HepG2 (cell line): ENCODE measurements at regions not wholly inside any gene's neighbourhood (a gene's known extent, or its start where the extent isn't known, plus 50 kb on each side); places are given as distances from the start of the nearest gene placed in this dataset.

Source experiments
- ATAC-seq: fragments of 200-7000 bp; cut with Tn5 transposase; 3 replicates; pipeline ENCODE4 v1.9.1; 2020; ENCODE audit warnings: mild to moderate bottlenecking, moderate library complexity
- BruUV-seq: library from RNA; stranded (reverse); fragments of 400-500 nt; replicated peaks from 2 replicates; lab custom pipeline; 2021; lab: Mats Ljungman, UMichigan
- CTCF ChIA-PET: fragments of 300-600 bp; formaldehyde crosslinking; extraction: SDS; loops from one replicate; lab custom pipeline; 2021; ENCODE audit warnings: low total read pairs, inconsistent platforms, low intra/inter-chr PET ratio; lab: Yijun Ruan, JAX
- POLR2A ChIA-PET: fragments of 350-600 bp; sonication (Branson Sonifier 250); formaldehyde crosslinking; loops from one replicate; lab custom pipeline; 2020; ENCODE audit warnings: antibody characterized with exemption, inconsistent platforms; lab: Yijun Ruan, JAX
- DNase-seq: peaks from one replicate; pipeline ENCODE4 v3.0.0-alpha.2; 2015; ENCODE audit warnings: low spot score
- FAIRE-seq: peaks from 3 replicates; lab custom pipeline; 2011; peaks lifted over from hg19 to GRCh38; lab: Jason Lieb, UNC
- H2AFZ ChIP-seq: one replicate; pipeline ENCODE4 v1.6.1; 2011; ENCODE audit warnings: low read length, inconsistent platforms
- H3K27ac ChIP-seq: fragments of 300-600 bp; 3 replicates; pipeline ENCODE4 v1.8.0; 2011; ENCODE audit warnings: mixed run types, mild to moderate bottlenecking, mixed read lengths, low read length, inconsistent platforms; ENCODE audit not compliant: insufficient read depth; ENCODE audit errors: extremely low read length
- H3K27me3 ChIP-seq, 2 experiments: fragments of 200-600 bp in 1 of 2; 2 replicates in 1 of 2; 3 replicates in 1 of 2; pipeline versions ENCODE4 v1.6.0 to v1.8.0; 2011; ENCODE audit warnings: low read length in 2 of 2, mild to moderate bottlenecking in 2 of 2, moderate library complexity in 2 of 2, inconsistent platforms in 1 of 2; ENCODE audit not compliant: insufficient read depth in 2 of 2, control insufficient read depth in 1 of 2
- H3K36me3 ChIP-seq, 2 experiments: fragments of 200-600 bp in 1 of 2; replicated peaks in 1 of 2; 2 replicates in 1 of 2; 3 replicates in 1 of 2; pipeline versions ENCODE4 v1.5.1 to v1.8.0; 2011; ENCODE audit warnings: low read length in 2 of 2, inconsistent platforms in 1 of 2; ENCODE audit not compliant: insufficient read depth in 2 of 2, control insufficient read depth in 1 of 2
- H3K4me1 ChIP-seq: 2 replicates; pipeline ENCODE4 v1.5.1; 2012; ENCODE audit warnings: low read length, inconsistent platforms; ENCODE audit not compliant: insufficient read depth
- H3K4me2 ChIP-seq: 2 replicates; pipeline ENCODE4 v1.6.0; 2011; ENCODE audit warnings: low read depth, low read length, inconsistent platforms
- H3K4me3 ChIP-seq, 3 experiments: fragments of 200-600 bp in 1 of 3; sonication (generic), shearing (Covaris generic) in 1 of 3; replicated peaks in 1 of 3; 2 replicates each; pipeline ENCODE4 v1.5.1; 2011 to 2016; ENCODE audit warnings: low read length in 3 of 3, inconsistent platforms in 2 of 3, low read depth in 2 of 3, mild to moderate bottlenecking in 2 of 3, control low read depth in 1 of 3, mixed read lengths in 1 of 3; ENCODE audit not compliant: insufficient read depth in 1 of 3
- H3K79me2 ChIP-seq: one replicate; pipeline ENCODE4 v1.6.1; 2011; ENCODE audit warnings: low read length, inconsistent platforms; ENCODE audit not compliant: insufficient read depth
- H3K9ac ChIP-seq: 2 replicates; pipeline ENCODE4 v1.6.0; 2011; ENCODE audit warnings: mild to moderate bottlenecking, low read depth, low read length, inconsistent platforms; ENCODE audit not compliant: insufficient read depth
- H3K9me3 ChIP-seq: 2 replicates; pipeline ENCODE4 v1.5.1; 2012; ENCODE audit warnings: mild to moderate bottlenecking, low read length
- H4K20me1 ChIP-seq: 2 replicates; pipeline ENCODE4 v1.6.0; 2011; ENCODE audit warnings: inconsistent platforms, mild to moderate bottlenecking, low read length, moderate library complexity; ENCODE audit not compliant: insufficient read depth
- BORCS8-MEF2B ChIP-seq: sonication (generic); formaldehyde crosslinking; IDR thresholded peaks from 2 replicates; pipeline ENCODE4 v1.8.0; 2022; ENCODE audit warnings: mild to moderate bottlenecking, missing genetic modification reagents
- CBX1 ChIP-seq: IDR thresholded peaks from one replicate; pipeline ENCODE4 v1.6.1; 2016; ENCODE audit warnings: antibody characterized with exemption, low read depth
- DDIT3 ChIP-seq: sonication (generic); formaldehyde crosslinking; IDR thresholded peaks from 2 replicates; pipeline ENCODE4 v1.4.0; 2020; ENCODE audit warnings: mild to moderate bottlenecking, missing genetic modification reagents
- ELF1 ChIP-seq: sonication (generic); formaldehyde crosslinking; IDR thresholded peaks from 2 replicates; pipeline ENCODE4 v1.4.0; 2020; ENCODE audit warnings: missing genetic modification reagents
- HMGA1 ChIP-seq: sonication (generic); formaldehyde crosslinking; conservative IDR thresholded peaks from 2 replicates; pipeline ENCODE4 v1.4.0; 2020; ENCODE audit warnings: missing genetic modification reagents
- HOXA3 ChIP-seq: sonication (generic); formaldehyde crosslinking; IDR thresholded peaks from 2 replicates; pipeline ENCODE4 v1.5.0; 2020; ENCODE audit warnings: missing genetic modification reagents
- MTA3 ChIP-seq: sonication (generic); formaldehyde crosslinking; IDR thresholded peaks from 2 replicates; pipeline ENCODE4 v1.4.0; 2020; ENCODE audit warnings: missing genetic modification reagents
- NR2F6 ChIP-seq, 2 experiments: IDR thresholded peaks; 2 replicates each; pipeline ENCODE4 v1.6.1; 2016; ENCODE audit warnings: antibody characterized with exemption in 1 of 2, mild to moderate bottlenecking in 1 of 2
- SMYD3 ChIP-seq: sonication (generic); formaldehyde crosslinking; IDR thresholded peaks from 2 replicates; pipeline ENCODE4 v1.8.1; 2023; ENCODE audit warnings: mild to moderate bottlenecking, missing genetic modification reagents
- TP53 ChIP-seq: sonication (generic); formaldehyde crosslinking; conservative IDR thresholded peaks from 2 replicates; pipeline ENCODE4 v1.4.0; 2020; ENCODE audit warnings: missing genetic modification reagents
- UBTF ChIP-seq: sonication (generic); formaldehyde crosslinking; IDR thresholded peaks from 2 replicates; pipeline ENCODE4 v1.4.0; 2020; ENCODE audit warnings: mild to moderate bottlenecking, missing genetic modification reagents
- ZNF703 ChIP-seq: sonication (generic); formaldehyde crosslinking; IDR thresholded peaks from 2 replicates; pipeline ENCODE4 v1.5.1; 2020; ENCODE audit warnings: missing genetic modification reagents, mild to moderate bottlenecking, moderate library complexity, borderline replicate concordance
- WGBS: methylation state at CpG from one replicate; pipeline ENCODE4 v1.1.6; 2017; ENCODE audit warnings: low lambda C conversion rate; 5-methylcytosine and 5-hydroxymethylcytosine counted together
- in situ Hi-C: cut with HindIII; loops from 2 replicates; pipeline ENCODE4 v1.10.0; 2017; ENCODE audit warnings: low pct_unique_long_range_greater_than_20kb; ENCODE audit not compliant: extremely low pct_ligation_motif_present
- intact Hi-C: fragments of 100-400 bp; cut with micrococcal nuclease; formaldehyde crosslinking; loops from one replicate; pipeline ENCODE4 v1.10.0; 2022; ENCODE audit not compliant: unreplicated experiment
- TF ChIP-seq, protein P1 (sequence below): IDR thresholded peaks from 2 replicates; pipeline ENCODE4 v1.6.1; 2016

GRCh38 chr1:4175566-4176405, 275.7 kb upstream of the C1orf174 start:
- H2AFZ ChIP-seq = no peak overlapping the region
- 31% methylated on average over 10 of the region's 10 CpGs for WGBS
- peaks cover 2 to 23% of the 10 kb centered on the region in 2 experiments for H3K27me3 ChIP-seq
- no peaks in the 10 kb centered on the region for H4K20me1 ChIP-seq
- BruUV-seq = no TSS peak
- peaks cover 9% of the 10 kb centered on the region for H3K4me1 ChIP-seq
- FAIRE-seq (no peak), DNase-seq (no peak)
- no peak overlapping the region for H3K9ac ChIP-seq
- CTCF ChIA-PET = no interaction called here
- no peak overlapping the region for H3K4me3 ChIP-seq
- no peak overlapping the region for H3K4me2 ChIP-seq
- H3K36me3 ChIP-seq = no peaks in the 10 kb centered on the region
- in situ Hi-C loops = no loop called here
- TF ChIP-seq CBX1 (no peak), NR2F6 (IDR thresholded peaks at IDR 0.05) (peak; percentile 41; the same call in 1 of the 2 replicates), NR2F6 (CRISPR knock-in tag; IDR thresholded peaks at IDR 0.05) (no peak)
- TF ChIP-seq, all 625 proteins: peak for 1
- intact Hi-C loops = loop anchor here (10.0 kb wide), 2 partner anchors 419 to 649 kb away; no protein-coding TSS in a partner anchor
- H3K27ac ChIP-seq = no peak overlapping the region
- no peaks in the 10 kb centered on the region for H3K9me3 ChIP-seq
- POLR2A ChIA-PET = no interaction called here
- no peaks in the 10 kb centered on the region for H3K79me2 ChIP-seq
- no peak for ATAC-seq

- Histone ChIP-seq H2AFZ (no peak overlapping the region), H3K36me3 (no peaks in the 10 kb centered on the region), H3K4me1 (peaks cover 9% of the 10 kb centered on the region), H3K79me2 (no peaks in the 10 kb centered on the region), H3K4me3 (no peak overlapping the region), H3K27me3 (peaks cover 2 to 23% of the 10 kb centered on the region in 2 experiments), H4K20me1 (no peaks in the 10 kb centered on the region), H3K9me3 (no peaks in the 10 kb centered on the region), H3K27ac (no peak overlapping the region), H3K9ac (no peak overlapping the region), H3K4me2 (no peak overlapping the region)
- intact Hi-C loops = loop anchor here (10.0 kb wide), 2 partner anchors 418 to 648 kb away; no protein-coding TSS in a partner anchor
- in situ Hi-C loops = no loop called here
- ATAC-seq (no peak), DNase-seq (no peak), FAIRE-seq (no peak)
- ChIA-PET CTCF (no interaction called here), POLR2A (no interaction called here)
- 0% methylated on average over 1 of the region's 3 CpGs for WGBS
- BruUV-seq = no TSS peak
- no peak for TF ChIP-seq HOXA3 (CRISPR knock-in tag)
- TF ChIP-seq ELF1 (CRISPR knock-in tag) = no peak
- no peak for TF ChIP-seq UBTF (CRISPR knock-in tag)
- TF ChIP-seq HMGA1 (CRISPR knock-in tag) = no peak
- no peak for TF ChIP-seq TP53
- TF ChIP-seq MTA3 (CRISPR knock-in tag) = no peak
- TF ChIP-seq SMYD3 (CRISPR knock-in tag) = no peak
- TF ChIP-seq ZNF703 (CRISPR knock-in tag) = no peak
- TF ChIP-seq, protein P1, sequence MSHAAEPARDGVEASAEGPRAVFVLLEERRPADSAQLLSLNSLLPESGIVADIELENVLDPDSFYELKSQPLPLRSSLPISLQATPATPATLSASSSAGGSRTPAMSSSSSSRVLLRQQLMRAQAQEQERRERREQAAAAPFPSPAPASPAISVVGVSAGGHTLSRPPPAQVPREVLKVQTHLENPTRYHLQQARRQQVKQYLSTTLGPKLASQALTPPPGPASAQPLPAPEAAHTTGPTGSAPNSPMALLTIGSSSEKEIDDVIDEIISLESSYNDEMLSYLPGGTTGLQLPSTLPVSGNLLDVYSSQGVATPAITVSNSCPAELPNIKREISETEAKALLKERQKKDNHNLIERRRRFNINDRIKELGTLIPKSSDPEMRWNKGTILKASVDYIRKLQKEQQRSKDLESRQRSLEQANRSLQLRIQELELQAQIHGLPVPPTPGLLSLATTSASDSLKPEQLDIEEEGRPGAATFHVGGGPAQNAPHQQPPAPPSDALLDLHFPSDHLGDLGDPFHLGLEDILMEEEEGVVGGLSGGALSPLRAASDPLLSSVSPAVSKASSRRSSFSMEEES (CRISPR knock-in tag) = no peak
- no peak for TF ChIP-seq DDIT3
- no peak for TF ChIP-seq BORCS8-MEF2B
Observed at GRCh38 chr1:4176841-4177240, 276.8 kb upstream of the C1orf174 start.
